ENCODE measurements at regions not wholly inside any gene's neighbourhood (a gene's known extent, or its start where the extent isn't known, plus 50 kb on each side); places are given as distances from the start of the nearest gene placed in this dataset.

DNA sequence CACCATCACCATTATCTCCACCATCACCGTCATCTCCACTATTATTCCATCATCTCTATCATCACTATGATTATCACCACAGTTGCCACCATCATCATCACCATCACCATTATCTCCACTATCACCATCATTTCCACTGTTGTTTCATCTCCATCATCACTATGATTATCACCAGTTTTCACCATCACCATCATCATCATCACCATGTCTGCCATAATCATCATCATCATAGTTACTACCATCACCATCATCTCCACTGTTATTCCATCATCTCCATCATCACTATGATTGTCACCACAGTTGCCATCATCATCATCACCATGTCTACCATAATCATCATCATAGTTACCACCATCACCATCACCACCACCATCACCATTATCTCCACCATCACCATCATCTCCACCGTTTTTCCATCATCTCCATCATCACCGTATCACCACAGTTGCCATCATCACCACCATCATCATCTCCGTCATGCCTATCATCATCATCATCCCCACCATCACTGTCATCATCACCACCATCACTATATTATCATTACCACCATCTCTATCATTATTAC, 264.9 kb downstream of the BRD1 start:
- H3K27me3 ChIP-seq (ENCODE audit: control insufficient read depth in 1 of 2, insufficient read depth in 2 of 2, low read length in 2 of 2): peaks cover 2 to 36% of the 10 kb centered on the region in 2 experiments; a peak in 4 of 5 replicates
- H3K27ac ChIP-seq (ENCODE audit: extremely low read length, insufficient read depth, low read length): no peak overlapping the region
- no peak overlapping the region for H2AFZ ChIP-seq (ENCODE audit: low read length)
- BruUV-seq (replicated peaks): no TSS peak
- no peaks in the 10 kb centered on the region for H3K4me1 ChIP-seq (ENCODE audit: insufficient read depth, low read length)
- CTCF ChIA-PET (ENCODE audit: low intra/inter-chr PET ratio, low total read pairs): no interaction called here
- H3K79me2 ChIP-seq (ENCODE audit: insufficient read depth, low read length): no peaks in the 10 kb centered on the region
- H3K9ac ChIP-seq (ENCODE audit: insufficient read depth, low read depth, low read length): no peak overlapping the region
- H3K9me3 ChIP-seq (ENCODE audit: low read length): no peaks in the 10 kb centered on the region
- WGBS (ENCODE audit: low lambda C conversion rate): 24% methylated on average over 4 of the region's 4 CpGs
- H4K20me1 ChIP-seq (ENCODE audit: insufficient read depth, low read length): no peaks in the 10 kb centered on the region
- no peak overlapping the region for H3K4me3 ChIP-seq (replicated peaks in 1 of 3; ENCODE audit: insufficient read depth in 1 of 3, low read depth in 2 of 3, low read length in 3 of 3)
- ATAC-seq (no peak), DNase-seq (ENCODE audit: low spot score) (no peak), FAIRE-seq (no peak)
- in situ Hi-C loops (cut with HindIII; ENCODE audit: extremely low pct_ligation_motif_present, low pct_unique_long_range_greater_than_20kb) (no loop called here), intact Hi-C loops (cut with micrococcal nuclease; ENCODE audit: unreplicated experiment) (no loop called here)
- POLR2A ChIA-PET: no interaction called here
- H3K4me2 ChIP-seq (ENCODE audit: low read depth, low read length): no peak overlapping the region
- no peak for TF ChIP-seq ZSCAN29 (CRISPR knock-in tag; conservative IDR thresholded peaks at IDR 0.05)
- TF ChIP-seq CREB1 (IDR thresholded peaks at IDR 0.05): peak; percentile 94
- TF ChIP-seq CREB1 (CRISPR knock-in tag; IDR thresholded peaks at IDR 0.05): no peak
- TF ChIP-seq SSRP1 (CRISPR knock-in tag; IDR thresholded peaks at IDR 0.05): no peak
- 0 out of 2 replicates have a peak, but pooled peaks have one; percentile 22 for TF ChIP-seq SP1 (IDR thresholded peaks at IDR 0.05)
- no peak for TF ChIP-seq SP1 (CRISPR knock-in tag; IDR thresholded peaks at IDR 0.05)
- H3K36me3 ChIP-seq (replicated peaks in 1 of 2; ENCODE audit: control insufficient read depth in 1 of 2, insufficient read depth in 2 of 2, low read length in 2 of 2): no peaks in the 10 kb centered on the region

DNA sequence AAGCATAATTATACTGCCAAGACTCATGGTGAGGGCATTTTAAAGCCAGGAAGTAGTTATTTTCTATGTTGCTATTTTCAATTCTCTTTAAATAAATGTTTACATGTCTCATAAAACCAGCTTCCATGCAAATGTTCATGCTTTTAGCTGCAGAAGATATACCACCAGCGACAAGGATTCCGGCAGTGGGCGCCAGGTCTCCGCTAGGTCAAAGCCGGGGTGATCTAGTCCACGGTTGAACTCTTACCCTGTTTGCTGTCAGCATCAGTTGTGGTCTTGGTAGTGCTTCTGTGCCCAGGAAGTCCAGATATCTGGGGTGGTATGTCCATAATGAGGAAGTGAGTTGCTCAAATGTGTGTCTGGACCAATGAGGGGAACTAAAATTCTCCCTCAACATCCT, 265.7 kb downstream of the BRD1 start:
- POLR2A ChIA-PET: no interaction called here

More for the DNA sequence above, 265.7 kb downstream of the BRD1 start:
- CTCF ChIA-PET (ENCODE audit: low intra/inter-chr PET ratio, low total read pairs): no interaction called here
- H3K4me3 ChIP-seq (replicated peaks in 1 of 3; ENCODE audit: insufficient read depth in 1 of 3, low read depth in 2 of 3, low read length in 3 of 3): no peak overlapping the region
- no peaks in the 10 kb centered on the region for H3K9me3 ChIP-seq (ENCODE audit: low read length)
- H2AFZ ChIP-seq (ENCODE audit: low read length): no peak overlapping the region
- 13% methylated on average over 6 of the region's 6 CpGs for WGBS (ENCODE audit: low lambda C conversion rate)
- no TSS peak for BruUV-seq (replicated peaks)
- in situ Hi-C loops (cut with HindIII; ENCODE audit: extremely low pct_ligation_motif_present, low pct_unique_long_range_greater_than_20kb): no loop called here
- intact Hi-C loops (cut with micrococcal nuclease; ENCODE audit: unreplicated experiment): no loop called here
- H3K4me2 ChIP-seq (ENCODE audit: low read depth, low read length): no peak overlapping the region
- H3K79me2 ChIP-seq (ENCODE audit: insufficient read depth, low read length): no peaks in the 10 kb centered on the region
- H3K9ac ChIP-seq (ENCODE audit: insufficient read depth, low read depth, low read length): no peak overlapping the region
- TF ChIP-seq, protein P1, sequence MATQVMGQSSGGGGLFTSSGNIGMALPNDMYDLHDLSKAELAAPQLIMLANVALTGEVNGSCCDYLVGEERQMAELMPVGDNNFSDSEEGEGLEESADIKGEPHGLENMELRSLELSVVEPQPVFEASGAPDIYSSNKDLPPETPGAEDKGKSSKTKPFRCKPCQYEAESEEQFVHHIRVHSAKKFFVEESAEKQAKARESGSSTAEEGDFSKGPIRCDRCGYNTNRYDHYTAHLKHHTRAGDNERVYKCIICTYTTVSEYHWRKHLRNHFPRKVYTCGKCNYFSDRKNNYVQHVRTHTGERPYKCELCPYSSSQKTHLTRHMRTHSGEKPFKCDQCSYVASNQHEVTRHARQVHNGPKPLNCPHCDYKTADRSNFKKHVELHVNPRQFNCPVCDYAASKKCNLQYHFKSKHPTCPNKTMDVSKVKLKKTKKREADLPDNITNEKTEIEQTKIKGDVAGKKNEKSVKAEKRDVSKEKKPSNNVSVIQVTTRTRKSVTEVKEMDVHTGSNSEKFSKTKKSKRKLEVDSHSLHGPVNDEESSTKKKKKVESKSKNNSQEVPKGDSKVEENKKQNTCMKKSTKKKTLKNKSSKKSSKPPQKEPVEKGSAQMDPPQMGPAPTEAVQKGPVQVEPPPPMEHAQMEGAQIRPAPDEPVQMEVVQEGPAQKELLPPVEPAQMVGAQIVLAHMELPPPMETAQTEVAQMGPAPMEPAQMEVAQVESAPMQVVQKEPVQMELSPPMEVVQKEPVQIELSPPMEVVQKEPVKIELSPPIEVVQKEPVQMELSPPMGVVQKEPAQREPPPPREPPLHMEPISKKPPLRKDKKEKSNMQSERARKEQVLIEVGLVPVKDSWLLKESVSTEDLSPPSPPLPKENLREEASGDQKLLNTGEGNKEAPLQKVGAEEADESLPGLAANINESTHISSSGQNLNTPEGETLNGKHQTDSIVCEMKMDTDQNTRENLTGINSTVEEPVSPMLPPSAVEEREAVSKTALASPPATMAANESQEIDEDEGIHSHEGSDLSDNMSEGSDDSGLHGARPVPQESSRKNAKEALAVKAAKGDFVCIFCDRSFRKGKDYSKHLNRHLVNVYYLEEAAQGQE (IDR thresholded peaks at IDR 0.05; ENCODE audit: borderline replicate concordance in 1 of 2, low read depth in 1 of 2, low read length in 2 of 2): no peak
- TF ChIP-seq ZFX (CRISPR knock-in tag; IDR thresholded peaks at IDR 0.05; ENCODE audit: low read depth) (no peak), RFX3 (CRISPR knock-in tag; IDR thresholded peaks at IDR 0.05) (no peak), HDAC6 (IDR thresholded peaks at IDR 0.05; ENCODE audit: low read depth, low read length) (no peak)
- TF ChIP-seq, protein P2, sequence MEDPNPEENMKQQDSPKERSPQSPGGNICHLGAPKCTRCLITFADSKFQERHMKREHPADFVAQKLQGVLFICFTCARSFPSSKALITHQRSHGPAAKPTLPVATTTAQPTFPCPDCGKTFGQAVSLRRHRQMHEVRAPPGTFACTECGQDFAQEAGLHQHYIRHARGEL (CRISPR knock-in tag; IDR thresholded peaks at IDR 0.05): no peak
- TF ChIP-seq, protein P3, sequence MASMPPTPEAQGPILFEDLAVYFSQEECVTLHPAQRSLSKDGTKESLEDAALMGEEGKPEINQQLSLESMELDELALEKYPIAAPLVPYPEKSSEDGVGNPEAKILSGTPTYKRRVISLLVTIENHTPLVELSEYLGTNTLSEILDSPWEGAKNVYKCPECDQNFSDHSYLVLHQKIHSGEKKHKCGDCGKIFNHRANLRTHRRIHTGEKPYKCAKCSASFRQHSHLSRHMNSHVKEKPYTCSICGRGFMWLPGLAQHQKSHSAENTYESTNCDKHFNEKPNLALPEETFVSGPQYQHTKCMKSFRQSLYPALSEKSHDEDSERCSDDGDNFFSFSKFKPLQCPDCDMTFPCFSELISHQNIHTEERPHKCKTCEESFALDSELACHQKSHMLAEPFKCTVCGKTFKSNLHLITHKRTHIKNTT (CRISPR knock-in tag; IDR thresholded peaks at IDR 0.05): no peak
- no peaks in the 10 kb centered on the region for H4K20me1 ChIP-seq (ENCODE audit: insufficient read depth, low read length)
- no peak overlapping the region for H3K27ac ChIP-seq (ENCODE audit: extremely low read length, insufficient read depth, low read length)
- DNase-seq (ENCODE audit: low spot score) (no peak), FAIRE-seq (no peak), ATAC-seq (no peak)
- H3K27me3 ChIP-seq (ENCODE audit: control insufficient read depth in 1 of 2, insufficient read depth in 2 of 2, low read length in 2 of 2): peaks cover 2 to 34% of the 10 kb centered on the region in 2 experiments; a peak in 4 of 5 replicates
- no peaks in the 10 kb centered on the region for H3K4me1 ChIP-seq (ENCODE audit: insufficient read depth, low read length)
- no peaks in the 10 kb centered on the region for H3K36me3 ChIP-seq (replicated peaks in 1 of 2; ENCODE audit: control insufficient read depth in 1 of 2, insufficient read depth in 2 of 2, low read length in 2 of 2)

Data from HepG2 (cell line).